ENCODE measurements at regions not wholly inside any gene's neighbourhood (a gene's known extent, or its start where the extent isn't known, plus 50 kb on each side); places are given as distances from the start of the nearest gene placed in this dataset.

DNA sequence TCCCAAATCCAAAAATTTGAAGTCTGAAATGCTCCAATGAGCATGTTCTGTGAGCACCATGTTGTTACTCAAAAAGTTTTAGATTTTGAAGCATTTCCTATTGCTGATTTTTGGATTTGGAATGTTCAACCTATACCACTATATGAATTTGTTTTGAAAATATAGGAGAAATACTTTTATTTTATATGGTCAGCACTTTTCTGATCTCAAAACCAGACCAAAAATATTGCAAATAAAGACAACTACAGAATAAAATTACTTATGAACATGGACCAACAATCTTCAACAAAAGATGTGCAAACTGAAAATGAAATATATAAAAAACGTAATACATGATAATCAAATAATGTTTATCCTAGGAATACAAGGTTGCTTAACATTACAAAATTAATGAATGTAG lies 73.7 kb upstream of the APOBEC4 start:
- TF ChIP-seq, protein P1, sequence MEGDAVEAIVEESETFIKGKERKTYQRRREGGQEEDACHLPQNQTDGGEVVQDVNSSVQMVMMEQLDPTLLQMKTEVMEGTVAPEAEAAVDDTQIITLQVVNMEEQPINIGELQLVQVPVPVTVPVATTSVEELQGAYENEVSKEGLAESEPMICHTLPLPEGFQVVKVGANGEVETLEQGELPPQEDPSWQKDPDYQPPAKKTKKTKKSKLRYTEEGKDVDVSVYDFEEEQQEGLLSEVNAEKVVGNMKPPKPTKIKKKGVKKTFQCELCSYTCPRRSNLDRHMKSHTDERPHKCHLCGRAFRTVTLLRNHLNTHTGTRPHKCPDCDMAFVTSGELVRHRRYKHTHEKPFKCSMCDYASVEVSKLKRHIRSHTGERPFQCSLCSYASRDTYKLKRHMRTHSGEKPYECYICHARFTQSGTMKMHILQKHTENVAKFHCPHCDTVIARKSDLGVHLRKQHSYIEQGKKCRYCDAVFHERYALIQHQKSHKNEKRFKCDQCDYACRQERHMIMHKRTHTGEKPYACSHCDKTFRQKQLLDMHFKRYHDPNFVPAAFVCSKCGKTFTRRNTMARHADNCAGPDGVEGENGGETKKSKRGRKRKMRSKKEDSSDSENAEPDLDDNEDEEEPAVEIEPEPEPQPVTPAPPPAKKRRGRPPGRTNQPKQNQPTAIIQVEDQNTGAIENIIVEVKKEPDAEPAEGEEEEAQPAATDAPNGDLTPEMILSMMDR (conservative IDR thresholded peaks at IDR 0.05): no peak
- TF ChIP-seq ZFX (IDR thresholded peaks at IDR 0.05): no peak
- no peak overlapping the region for H3K27ac ChIP-seq

DNA sequence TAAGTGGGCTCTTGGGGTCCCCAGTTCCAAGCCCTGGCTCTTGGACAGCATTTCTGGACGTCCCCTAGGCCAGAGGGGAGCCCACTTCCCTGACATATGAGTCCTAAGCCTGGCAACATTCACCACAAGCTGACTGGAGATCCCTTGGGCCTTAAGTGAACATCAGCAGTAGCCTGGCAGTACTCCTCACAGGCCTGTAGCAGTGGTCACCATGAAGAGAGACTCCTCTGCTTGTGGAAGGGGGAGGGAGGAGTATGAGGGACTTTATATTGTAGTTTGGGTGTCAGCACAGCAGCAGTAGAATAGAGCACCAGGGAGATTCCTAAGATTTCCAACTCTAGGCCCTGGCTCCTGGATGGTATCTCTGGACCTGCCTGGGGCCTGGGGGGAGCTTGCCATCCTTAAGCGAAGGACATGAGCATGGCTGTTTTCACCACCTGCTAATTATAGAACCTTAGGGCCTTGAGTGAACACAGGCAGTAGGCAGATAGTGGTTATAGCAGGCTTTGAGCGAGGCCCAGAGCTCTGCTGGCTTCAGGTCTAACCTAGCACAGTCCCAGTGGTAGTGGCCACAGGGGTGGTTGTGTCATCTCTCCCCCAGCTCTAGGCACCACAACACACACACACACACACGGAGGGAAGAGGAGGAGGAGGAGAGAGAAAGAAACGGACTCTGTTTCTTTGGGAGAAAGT lies 71.4 kb upstream of the APOBEC4 start:
- no peak overlapping the region for H3K27ac ChIP-seq
- TF ChIP-seq, protein P1 (conservative IDR thresholded peaks at IDR 0.05): no peak
- TF ChIP-seq ZFX (IDR thresholded peaks at IDR 0.05): no peak

DNA sequence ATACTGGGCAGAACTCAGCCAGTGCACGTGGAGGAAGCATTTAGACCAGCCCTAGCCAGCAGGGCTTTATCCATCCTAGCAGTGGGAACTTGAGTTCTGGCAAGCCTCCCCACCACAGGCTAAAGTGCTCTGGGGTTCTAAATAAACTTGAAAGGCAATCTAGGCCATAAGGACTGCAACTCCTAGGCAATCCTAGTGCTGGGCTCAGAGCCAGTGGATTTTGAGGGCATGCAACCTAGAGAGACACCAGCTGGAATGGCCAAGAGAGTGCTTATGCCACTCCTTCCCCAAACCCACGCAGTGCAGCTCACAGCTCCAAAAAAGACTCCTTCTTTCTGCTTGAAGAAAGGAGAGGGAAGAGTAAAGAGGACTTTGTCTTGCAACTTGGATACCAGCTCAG lies 70.5 kb upstream of the APOBEC4 start:
- TF ChIP-seq, protein P1 (conservative IDR thresholded peaks at IDR 0.05): no peak
- no peak for TF ChIP-seq ZFX (IDR thresholded peaks at IDR 0.05)
- no peak overlapping the region for H3K27ac ChIP-seq

DNA sequence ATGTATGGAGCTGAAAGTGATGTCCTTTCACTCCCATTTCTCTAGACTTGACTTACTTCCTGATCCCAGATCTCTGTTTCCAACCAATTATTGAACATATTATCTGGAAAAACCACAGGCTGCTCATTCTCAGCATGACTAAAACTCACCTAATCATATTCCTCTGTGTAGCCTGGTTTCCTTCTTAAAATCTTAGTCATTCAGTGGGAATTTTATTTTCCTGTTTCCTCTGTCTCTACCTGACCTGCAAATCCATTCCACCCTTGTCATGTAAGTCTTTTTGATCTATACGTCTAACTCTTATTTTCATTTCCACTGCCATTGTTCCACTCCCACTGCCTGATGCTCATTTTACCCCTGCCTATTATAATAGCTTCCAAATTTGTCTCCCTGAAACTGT lies 67.9 kb upstream of the APOBEC4 start:
- TF ChIP-seq, protein P1 (conservative IDR thresholded peaks at IDR 0.05): no peak
- no peak for TF ChIP-seq ZFX (IDR thresholded peaks at IDR 0.05)
- no peak overlapping the region for H3K27ac ChIP-seq

DNA sequence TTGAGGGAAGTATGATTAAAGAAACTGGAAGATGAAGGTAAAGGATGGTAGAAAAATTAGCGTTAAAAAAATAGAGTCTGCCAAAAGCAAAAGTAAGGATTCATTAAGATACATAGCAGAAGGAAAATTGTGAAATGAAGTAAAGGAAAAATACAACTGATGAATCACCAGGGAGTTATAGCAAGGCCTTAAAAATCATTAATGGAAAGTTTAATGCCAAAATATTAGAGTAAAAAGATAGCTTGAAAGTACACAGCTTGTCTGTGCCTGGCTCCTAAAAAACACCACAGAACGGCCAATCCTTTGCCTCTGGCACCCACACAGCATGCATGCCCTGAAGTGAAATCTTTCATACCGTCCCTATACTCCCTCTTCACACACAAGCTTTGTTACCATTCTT lies 66.9 kb upstream of the APOBEC4 start:
- H3K27ac ChIP-seq: no peak overlapping the region; the same call in 1 of the 2 replicates
- TF ChIP-seq ZFX (IDR thresholded peaks at IDR 0.05): no peak
- TF ChIP-seq, protein P1 (conservative IDR thresholded peaks at IDR 0.05): no peak

DNA sequence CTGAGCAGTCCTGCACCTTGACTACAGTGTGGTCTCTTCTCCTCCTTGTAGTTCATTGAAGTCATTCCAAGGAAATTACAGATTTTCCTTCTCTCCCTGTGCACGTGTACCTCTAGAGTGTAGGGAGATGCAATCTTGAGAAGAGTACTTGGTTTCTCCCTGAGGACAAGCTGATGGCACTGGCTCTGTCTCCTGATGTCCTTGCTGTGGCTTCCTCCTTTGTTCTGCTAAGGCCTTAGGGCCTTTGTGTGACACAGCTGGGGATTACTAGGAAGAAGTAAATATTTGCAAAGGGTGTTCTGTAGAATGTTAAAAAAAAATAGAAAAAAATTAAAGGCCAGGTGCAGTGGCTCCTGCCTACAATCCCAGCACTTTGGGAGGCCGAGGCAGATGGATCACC lies 66.2 kb upstream of the APOBEC4 start:
- peak overlapping the region; percentile 5; the same call in 1 of the 2 replicates for H3K27ac ChIP-seq
- TF ChIP-seq, protein P1 (conservative IDR thresholded peaks at IDR 0.05): no peak
- no peak for TF ChIP-seq ZFX (IDR thresholded peaks at IDR 0.05)

DNA sequence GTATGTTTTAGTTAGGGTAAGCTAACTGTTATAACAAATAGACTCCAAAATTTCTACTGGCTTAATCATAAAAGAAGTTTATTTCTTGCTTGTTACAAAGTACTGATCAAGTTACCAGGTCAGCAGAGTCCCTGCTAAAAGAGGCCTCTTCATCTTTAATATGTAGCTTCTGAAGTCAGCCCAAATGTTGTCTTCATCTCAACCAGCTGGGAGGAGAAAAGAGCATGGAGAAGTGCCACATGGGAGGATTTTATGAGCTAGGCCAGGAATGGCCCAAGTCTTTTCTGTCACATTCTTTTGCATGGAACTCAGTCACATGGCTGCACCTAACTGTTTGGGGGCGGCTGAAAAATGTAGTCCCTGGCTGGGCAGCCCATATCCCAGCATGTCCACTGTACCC lies 63.2 kb upstream of the APOBEC4 start:
- H3K27ac ChIP-seq: no peak overlapping the region
- TF ChIP-seq, protein P1 (conservative IDR thresholded peaks at IDR 0.05): no peak
- TF ChIP-seq ZFX (IDR thresholded peaks at IDR 0.05): no peak

Measured in C4-2B (cell line).